Activated CD8-positive, alpha-beta T cell treated with anti-CD3 and anti-CD28 coated beads for 36 hours (primary cell): ENCODE measurements at regions not wholly inside any gene's neighbourhood (a gene's known extent, or its start where the extent isn't known, plus 50 kb on each side); places are given as distances from the start of the nearest gene placed in this dataset.
"Not testable (repeated sequence)": the region's sequence is repeated elsewhere in the genome, so short reads cannot be mapped to it uniquely, and the experiment has no call there.

ENCODE experiments used
- ATAC-seq: fragments of 200-7000 bp; cut with Tn5 transposase; one replicate; pipeline ENCODE4 v1.10.0; 2021; ENCODE audit warnings: mild to moderate bottlenecking, moderate library complexity
- CTCF ChIA-PET: fragments of 350-600 bp; sonication (Branson Sonifier 250); formaldehyde crosslinking; loops from one replicate; lab custom pipeline; 2021; ENCODE audit warnings: antibody characterized with exemption; lab: Charles Lee
- POLR2A ChIA-PET: fragments of 350-600 bp; sonication (Branson Sonifier 250); formaldehyde crosslinking; loops from one replicate; lab custom pipeline; 2021; ENCODE audit warnings: antibody characterized with exemption; lab: Charles Lee
- DNase-seq: peaks from one replicate; pipeline ENCODE4 v3.0.0-alpha.2; 2020
- H3K27ac Mint-ChIP-seq: one replicate; pipeline ENCODE4 v1.8.0; 2021; ENCODE audit warnings: mild to moderate bottlenecking, mixed read lengths
- H3K27me3 Mint-ChIP-seq: one replicate; pipeline ENCODE4 v1.8.0; 2021; ENCODE audit warnings: mixed read lengths
- H3K36me3 Mint-ChIP-seq: one replicate; pipeline ENCODE4 v1.8.0; 2021; ENCODE audit warnings: low read depth, mixed read lengths
- H3K4me1 Mint-ChIP-seq: one replicate; pipeline ENCODE4 v1.8.0; 2021; ENCODE audit warnings: low read depth, mixed read lengths
- H3K4me3 Mint-ChIP-seq: one replicate; pipeline ENCODE4 v1.8.0; 2021; ENCODE audit warnings: mild to moderate bottlenecking, moderate library complexity, mixed read lengths
- H3K9me3 Mint-ChIP-seq: one replicate; pipeline ENCODE4 v1.8.0; 2021; ENCODE audit warnings: mixed read lengths
- CTCF ChIP-seq: fragments of 200-600 bp; IDR thresholded peaks from one replicate; pipeline ENCODE4 v1.8.0; 2022; ENCODE audit warnings: antibody characterized with exemption, mild to moderate bottlenecking
- intact Hi-C: fragments of 100-400 bp; cut with micrococcal nuclease; formaldehyde crosslinking; loops from one replicate; pipeline ENCODE4 v1.10.0; 2022

GRCh38 chr2:215537611-215538010, 101.7 kb upstream of the FN1 start:
- Mint-ChIP-seq H3K4me3 (no peak overlapping the region), H3K36me3 (no peaks in the 10 kb centered on the region), H3K4me1 (no peaks in the 10 kb centered on the region), H3K27me3 (peaks cover 4% of the 10 kb centered on the region), H3K27ac (no peak overlapping the region), H3K9me3 (no peaks in the 10 kb centered on the region)
- intact Hi-C loops = no loop called here
- DNase-seq (no peak), ATAC-seq (no peak)
- ChIA-PET CTCF (no interaction called here), POLR2A (no interaction called here)
- TF ChIP-seq CTCF = no peak

- H3K4me3 Mint-ChIP-seq = no peak overlapping the region
- peaks cover 4% of the 10 kb centered on the region for H3K27me3 Mint-ChIP-seq
- H3K4me1 Mint-ChIP-seq = no peaks in the 10 kb centered on the region
- no peak for TF ChIP-seq CTCF
- no peaks in the 10 kb centered on the region for H3K9me3 Mint-ChIP-seq
- ATAC-seq (no peak), DNase-seq (no peak)
- POLR2A ChIA-PET = no interaction called here
- intact Hi-C loops = no loop called here
- no peaks in the 10 kb centered on the region for H3K36me3 Mint-ChIP-seq
- H3K27ac Mint-ChIP-seq = no peak overlapping the region
- CTCF ChIA-PET = no interaction called here
Observed at GRCh38 chr2:215536510-215536909, 100.6 kb upstream of the FN1 start.

GRCh38 chr2:215535741-215536140, 99.9 kb upstream of the FN1 start:
- H3K27ac Mint-ChIP-seq = no peak overlapping the region
- peaks cover 4% of the 10 kb centered on the region for H3K27me3 Mint-ChIP-seq
- TF ChIP-seq CTCF = no peak
- no peaks in the 10 kb centered on the region for H3K9me3 Mint-ChIP-seq
- H3K4me3 Mint-ChIP-seq = no peak overlapping the region
- POLR2A ChIA-PET = no interaction called here
- CTCF ChIA-PET = no interaction called here
- no peaks in the 10 kb centered on the region for H3K36me3 Mint-ChIP-seq
- intact Hi-C loops = no loop called here
- no peaks in the 10 kb centered on the region for H3K4me1 Mint-ChIP-seq
- ATAC-seq = no peak
- no peak for DNase-seq

- no peaks in the 10 kb centered on the region for H3K9me3 Mint-ChIP-seq
- ATAC-seq (no peak), DNase-seq (no peak)
- no peak overlapping the region for H3K4me3 Mint-ChIP-seq
- ChIA-PET CTCF (no interaction called here), POLR2A (no interaction called here)
- no peak for TF ChIP-seq CTCF
- peaks cover 4% of the 10 kb centered on the region for H3K27me3 Mint-ChIP-seq
- no peaks in the 10 kb centered on the region for H3K4me1 Mint-ChIP-seq
- H3K27ac Mint-ChIP-seq = no peak overlapping the region
- intact Hi-C loops = no loop called here
- no peaks in the 10 kb centered on the region for H3K36me3 Mint-ChIP-seq
Observed at GRCh38 chr2:215535125-215535668, 99.3 kb upstream of the FN1 start.

GRCh38 chr2:215533716-215534115, 97.8 kb upstream of the FN1 start:
- H3K27ac Mint-ChIP-seq, DNase-seq, H3K9me3 Mint-ChIP-seq, H3K27me3 Mint-ChIP-seq, CTCF ChIA-PET, H3K4me1 Mint-ChIP-seq, H3K36me3 Mint-ChIP-seq, intact Hi-C loops, POLR2A ChIA-PET, H3K4me3 Mint-ChIP-seq, ATAC-seq: not testable (repeated sequence)

GRCh38 chr2:215532844-215533243, 97.0 kb upstream of the FN1 start:
- Mint-ChIP-seq H3K36me3 (no peaks in the 10 kb centered on the region), H3K27ac (no peak overlapping the region), H3K27me3 (peaks cover 4% of the 10 kb centered on the region), H3K9me3 (no peaks in the 10 kb centered on the region), H3K4me3 (no peak overlapping the region), H3K4me1 (no peaks in the 10 kb centered on the region)
- ATAC-seq (no peak), DNase-seq (no peak)
- intact Hi-C loops = no loop called here
- ChIA-PET POLR2A (no interaction called here), CTCF (no interaction called here)
- no peak for TF ChIP-seq CTCF
